K562 (cell line): ENCODE measurements at regions not wholly inside any gene's neighbourhood (a gene's known extent, or its start where the extent isn't known, plus 50 kb on each side); places are given as distances from the start of the nearest gene placed in this dataset.

Experiments used
- ATAC-seq: fragments of 200-7000 bp; cut with Tn5 transposase; 3 replicates; pipeline ENCODE4 v1.9.1; 2020; ENCODE audit warnings: moderate library complexity
- BruUV-seq: library from RNA; stranded (reverse); fragments of 400-500 nt; replicated peaks from 2 replicates; lab custom pipeline; 2021; lab: Mats Ljungman, UMichigan
- CTCF ChIA-PET: fragments of 300-600 bp; formaldehyde crosslinking; extraction: SDS; loops from one replicate; lab custom pipeline; 2021; ENCODE audit warnings: low intra/inter-chr PET ratio; lab: Yijun Ruan, JAX
- POLR2A ChIA-PET: fragments of 300-600, 350-650 bp; sonication (Branson Sonifier 250); formaldehyde crosslinking; extraction: SDS; loops from one replicate; lab custom pipeline; 2021; ENCODE audit warnings: antibody characterized with exemption, inconsistent platforms; lab: Yijun Ruan, JAX
- DNase-seq, 4 experiments: peaks; one replicate each; pipeline versions ENCODE4 v3.0.0 to v3.0.0-alpha.2; 2011 to 2018; ENCODE audit warnings: low spot score in 3 of 4, mixed read lengths in 3 of 4; ENCODE audit errors: extremely low read depth in 1 of 4
- FAIRE-seq: peaks from 2 replicates; lab custom pipeline; 2011; peaks lifted over from hg19 to GRCh38; lab: Jason Lieb, UNC
- H2AFZ ChIP-seq: 2 replicates; pipeline ENCODE4 v1.6.0; 2011; ENCODE audit warnings: low read depth, low read length, control low read depth, inconsistent platforms
- H3K27ac ChIP-seq: fragments of 200-600 bp; 3 replicates; pipeline ENCODE4 v1.8.0; 2011; ENCODE audit warnings: low read depth, mild to moderate bottlenecking, control low read depth, inconsistent platforms, low read length, moderate library complexity, mixed read lengths; ENCODE audit errors: extremely low read depth
- H3K27me3 ChIP-seq, 2 experiments: fragments of 300-600 bp in 1 of 2; 2 replicates in 1 of 2; 3 replicates in 1 of 2; pipeline versions ENCODE4 v1.6.0 to v1.8.0; 2011; ENCODE audit warnings: inconsistent platforms in 2 of 2, low read length in 2 of 2, mild to moderate bottlenecking in 1 of 2, mixed read lengths in 1 of 2, moderate library complexity in 1 of 2; ENCODE audit not compliant: control insufficient read depth in 2 of 2, insufficient read depth in 2 of 2
- H3K36me3 ChIP-seq: fragments of 300-600 bp; 3 replicates; pipeline ENCODE4 v1.8.0; 2011; ENCODE audit warnings: mild to moderate bottlenecking, low read length, inconsistent platforms; ENCODE audit not compliant: control insufficient read depth, insufficient read depth
- H3K4me1 ChIP-seq, 2 experiments: fragments of 200-600 bp in 1 of 2; replicated peaks in 1 of 2; 2 replicates in 1 of 2; 3 replicates in 1 of 2; pipeline versions ENCODE4 v1.5.1 to v1.8.0; 2011; ENCODE audit warnings: inconsistent platforms in 2 of 2, low read length in 2 of 2, mild to moderate bottlenecking in 1 of 2, mixed read lengths in 1 of 2, moderate library complexity in 1 of 2; ENCODE audit not compliant: control insufficient read depth in 2 of 2, insufficient read depth in 2 of 2
- H3K4me2 ChIP-seq: 2 replicates; pipeline ENCODE4 v1.6.1; 2011; ENCODE audit warnings: low read length, control low read depth, inconsistent platforms, mixed read lengths; ENCODE audit not compliant: insufficient read depth
- H3K4me3 ChIP-seq: fragments of 200-600 bp; sonication (generic), shearing (Covaris generic); 2 replicates; pipeline ENCODE4 v1.5.1; 2016; ENCODE audit warnings: control low read depth, inconsistent platforms
- H3K79me2 ChIP-seq: fragments of 200-600 bp; 3 replicates; pipeline ENCODE4 v1.8.0; 2011; ENCODE audit warnings: low read length, inconsistent platforms; ENCODE audit not compliant: control insufficient read depth, insufficient read depth
- H3K9ac ChIP-seq, 2 experiments: 2 replicates each; pipeline versions ENCODE4 v1.6.0 to v1.6.1; 2011; ENCODE audit warnings: low read depth in 2 of 2, low read length in 2 of 2, control low read depth in 1 of 2, inconsistent platforms in 1 of 2, mild to moderate bottlenecking in 1 of 2, mixed read lengths in 1 of 2; ENCODE audit not compliant: insufficient read depth in 1 of 2
- H3K9me1 ChIP-seq: one replicate; pipeline ENCODE4 v1.6.0; 2011; ENCODE audit warnings: inconsistent platforms, mild to moderate bottlenecking, low read length, moderate library complexity; ENCODE audit not compliant: control insufficient read depth, insufficient read depth
- H3K9me3 ChIP-seq: replicated peaks from 2 replicates; pipeline ENCODE4 v1.5.1; 2011; ENCODE audit warnings: low read depth, low read length, inconsistent platforms; ENCODE audit not compliant: control insufficient read depth, insufficient read depth
- H4K20me1 ChIP-seq: replicated peaks from 2 replicates; pipeline ENCODE4 v1.6.1; 2011; ENCODE audit warnings: low read length, inconsistent platforms, mixed read lengths; ENCODE audit not compliant: control insufficient read depth, insufficient read depth
- EP300 ChIP-seq: IDR thresholded peaks from 2 replicates; pipeline ENCODE4 v1.6.1; 2012; ENCODE audit warnings: low read length, improper control_type of control experiment
- in situ Hi-C: fragments of 300-500 bp; cut with MboI; formaldehyde crosslinking; loops from 4 replicates; pipeline ENCODE4 v1.15.0; 2018; ENCODE audit warnings: inconsistent platforms, mixed read lengths
- intact Hi-C: fragments of 100-400 bp; cut with micrococcal nuclease; formaldehyde crosslinking; loops from 2 replicates; pipeline ENCODE4 v1.14.2; 2022
- TF ChIP-seq, protein P1 (sequence below): fragments of 250-450 bp; sonication (Bioruptor Pico); IDR thresholded peaks from 2 replicates; pipeline ENCODE4 v1.4.0; 2020; ENCODE audit warnings: borderline replicate concordance
- TF ChIP-seq, protein P2 (sequence below), 3 experiments: fragments of 200-800 bp in 1 of 3; sonication (Bioruptor generic) in 1 of 3; sonication (generic) in 1 of 3; formaldehyde crosslinking in 1 of 3; IDR thresholded peaks; 2 replicates each; pipeline versions ENCODE4 v1.6.1 to v1.8.0; 2016 to 2022; ENCODE audit warnings: mild to moderate bottlenecking in 2 of 3, missing compliant biosample characterization in 2 of 3, missing genetic modification characterization in 2 of 3, missing genetic modification reagents in 1 of 3
- TF ChIP-seq, protein P3 (sequence below): fragments of 250-450 bp; sonication (Bioruptor Pico); IDR thresholded peaks from 2 replicates; pipeline ENCODE4 v1.4.0; 2020
- TF ChIP-seq, protein P4 (sequence below): fragments of 200-800 bp; sonication (Bioruptor generic); IDR thresholded peaks from 2 replicates; pipeline ENCODE4 v1.6.1; 2016; ENCODE audit warnings: missing genetic modification characterization, missing compliant biosample characterization

DNA sequence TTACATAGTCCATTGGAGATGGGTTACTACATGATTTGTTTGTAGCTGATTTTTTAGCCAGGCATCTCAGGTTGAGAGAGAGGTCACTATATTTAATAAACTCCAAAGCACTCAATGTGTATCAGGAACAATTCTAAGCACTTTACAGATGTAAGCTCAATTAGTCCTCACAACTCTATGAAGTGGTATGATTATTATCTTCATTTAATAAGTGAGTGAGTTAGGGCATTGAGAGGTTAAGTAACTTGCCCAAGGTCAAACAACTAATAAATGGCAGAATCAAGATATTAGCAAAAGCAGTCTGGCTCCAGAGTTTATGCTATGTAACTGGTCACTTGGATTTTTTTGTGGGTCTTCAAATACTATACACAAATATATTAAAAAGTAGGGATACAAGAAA is 56.3 kb upstream of the ABI3BP start:
- no peak overlapping the region for H2AFZ ChIP-seq
- FAIRE-seq (no peak), DNase-seq (no peak), ATAC-seq (no peak)
- H3K4me2 ChIP-seq = no peak overlapping the region
- H3K9me1 ChIP-seq = no peaks in the 10 kb centered on the region
- BruUV-seq = no TSS peak
- ChIA-PET POLR2A (interaction anchor here (0.6 to 0.8 kb wide), 2 partner anchors 42 to 590 kb away, joined by 3 read pairs; no protein-coding TSS in a partner anchor), CTCF (no interaction called here)
- no peaks in the 10 kb centered on the region for H3K79me2 ChIP-seq
- H3K4me1 ChIP-seq = no peaks in the 10 kb centered on the region
- in situ Hi-C loops (no loop called here), intact Hi-C loops (no loop called here)
- no peaks in the 10 kb centered on the region for H3K9me3 ChIP-seq
- H3K4me3 ChIP-seq = no peak overlapping the region
- no peaks in the 10 kb centered on the region for H3K36me3 ChIP-seq
- H4K20me1 ChIP-seq = no peaks in the 10 kb centered on the region
- no peak overlapping the region for H3K27ac ChIP-seq
- H3K9ac ChIP-seq = no peak overlapping the region
- no peaks in the 10 kb centered on the region; a peak in 1 of 5 replicates for H3K27me3 ChIP-seq
- no peak for TF ChIP-seq EP300
- TF ChIP-seq, protein P1, sequence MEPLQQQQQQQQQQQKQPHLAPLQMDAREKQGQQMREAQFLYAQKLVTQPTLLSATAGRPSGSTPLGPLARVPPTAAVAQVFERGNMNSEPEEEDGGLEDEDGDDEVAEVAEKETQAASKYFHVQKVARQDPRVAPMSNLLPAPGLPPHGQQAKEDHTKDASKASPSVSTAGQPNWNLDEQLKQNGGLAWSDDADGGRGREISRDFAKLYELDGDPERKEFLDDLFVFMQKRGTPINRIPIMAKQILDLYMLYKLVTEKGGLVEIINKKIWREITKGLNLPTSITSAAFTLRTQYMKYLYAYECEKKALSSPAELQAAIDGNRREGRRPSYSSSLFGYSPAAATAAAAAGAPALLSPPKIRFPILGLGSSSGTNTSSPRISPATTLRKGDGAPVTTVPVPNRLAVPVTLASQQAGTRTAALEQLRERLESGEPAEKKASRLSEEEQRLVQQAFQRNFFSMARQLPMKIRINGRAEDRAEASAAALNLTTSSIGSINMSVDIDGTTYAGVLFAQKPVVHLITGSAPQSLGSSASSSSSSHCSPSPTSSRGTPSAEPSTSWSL = no peak
- TF ChIP-seq, protein P2, sequence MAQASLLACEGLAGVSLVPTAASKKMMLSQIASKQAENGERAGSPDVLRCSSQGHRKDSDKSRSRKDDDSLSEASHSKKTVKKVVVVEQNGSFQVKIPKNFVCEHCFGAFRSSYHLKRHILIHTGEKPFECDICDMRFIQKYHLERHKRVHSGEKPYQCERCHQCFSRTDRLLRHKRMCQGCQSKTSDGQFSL (CRISPR knock-in tag; IDR thresholded peaks at IDR 0.05) = no peak
- TF ChIP-seq, protein P2 (tag; IDR thresholded peaks at IDR 0.05) = no peak
- TF ChIP-seq, protein P3, sequence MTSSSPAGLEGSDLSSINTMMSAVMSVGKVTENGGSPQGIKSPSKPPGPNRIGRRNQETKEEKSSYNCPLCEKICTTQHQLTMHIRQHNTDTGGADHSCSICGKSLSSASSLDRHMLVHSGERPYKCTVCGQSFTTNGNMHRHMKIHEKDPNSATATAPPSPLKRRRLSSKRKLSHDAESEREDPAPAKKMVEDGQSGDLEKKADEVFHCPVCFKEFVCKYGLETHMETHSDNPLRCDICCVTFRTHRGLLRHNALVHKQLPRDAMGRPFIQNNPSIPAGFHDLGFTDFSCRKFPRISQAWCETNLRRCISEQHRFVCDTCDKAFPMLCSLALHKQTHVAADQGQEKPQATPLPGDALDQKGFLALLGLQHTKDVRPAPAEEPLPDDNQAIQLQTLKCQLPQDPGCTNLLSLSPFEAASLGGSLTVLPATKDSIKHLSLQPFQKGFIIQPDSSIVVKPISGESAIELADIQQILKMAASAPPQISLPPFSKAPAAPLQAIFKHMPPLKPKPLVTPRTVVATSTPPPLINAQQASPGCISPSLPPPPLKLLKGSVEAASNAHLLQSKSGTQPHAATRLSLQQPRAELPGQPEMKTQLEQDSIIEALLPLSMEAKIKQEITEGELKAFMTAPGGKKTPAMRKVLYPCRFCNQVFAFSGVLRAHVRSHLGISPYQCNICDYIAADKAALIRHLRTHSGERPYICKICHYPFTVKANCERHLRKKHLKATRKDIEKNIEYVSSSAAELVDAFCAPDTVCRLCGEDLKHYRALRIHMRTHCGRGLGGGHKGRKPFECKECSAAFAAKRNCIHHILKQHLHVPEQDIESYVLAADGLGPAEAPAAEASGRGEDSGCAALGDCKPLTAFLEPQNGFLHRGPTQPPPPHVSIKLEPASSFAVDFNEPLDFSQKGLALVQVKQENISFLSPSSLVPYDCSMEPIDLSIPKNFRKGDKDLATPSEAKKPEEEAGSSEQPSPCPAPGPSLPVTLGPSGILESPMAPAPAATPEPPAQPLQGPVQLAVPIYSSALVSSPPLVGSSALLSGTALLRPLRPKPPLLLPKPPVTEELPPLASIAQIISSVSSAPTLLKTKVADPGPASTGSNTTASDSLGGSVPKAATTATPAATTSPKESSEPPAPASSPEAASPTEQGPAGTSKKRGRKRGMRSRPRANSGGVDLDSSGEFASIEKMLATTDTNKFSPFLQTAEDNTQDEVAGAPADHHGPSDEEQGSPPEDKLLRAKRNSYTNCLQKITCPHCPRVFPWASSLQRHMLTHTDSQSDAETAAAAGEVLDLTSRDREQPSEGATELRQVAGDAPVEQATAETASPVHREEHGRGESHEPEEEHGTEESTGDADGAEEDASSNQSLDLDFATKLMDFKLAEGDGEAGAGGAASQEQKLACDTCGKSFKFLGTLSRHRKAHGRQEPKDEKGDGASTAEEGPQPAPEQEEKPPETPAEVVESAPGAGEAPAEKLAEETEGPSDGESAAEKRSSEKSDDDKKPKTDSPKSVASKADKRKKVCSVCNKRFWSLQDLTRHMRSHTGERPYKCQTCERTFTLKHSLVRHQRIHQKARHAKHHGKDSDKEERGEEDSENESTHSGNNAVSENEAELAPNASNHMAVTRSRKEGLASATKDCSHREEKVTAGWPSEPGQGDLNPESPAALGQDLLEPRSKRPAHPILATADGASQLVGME = no peak
- TF ChIP-seq, protein P4, sequence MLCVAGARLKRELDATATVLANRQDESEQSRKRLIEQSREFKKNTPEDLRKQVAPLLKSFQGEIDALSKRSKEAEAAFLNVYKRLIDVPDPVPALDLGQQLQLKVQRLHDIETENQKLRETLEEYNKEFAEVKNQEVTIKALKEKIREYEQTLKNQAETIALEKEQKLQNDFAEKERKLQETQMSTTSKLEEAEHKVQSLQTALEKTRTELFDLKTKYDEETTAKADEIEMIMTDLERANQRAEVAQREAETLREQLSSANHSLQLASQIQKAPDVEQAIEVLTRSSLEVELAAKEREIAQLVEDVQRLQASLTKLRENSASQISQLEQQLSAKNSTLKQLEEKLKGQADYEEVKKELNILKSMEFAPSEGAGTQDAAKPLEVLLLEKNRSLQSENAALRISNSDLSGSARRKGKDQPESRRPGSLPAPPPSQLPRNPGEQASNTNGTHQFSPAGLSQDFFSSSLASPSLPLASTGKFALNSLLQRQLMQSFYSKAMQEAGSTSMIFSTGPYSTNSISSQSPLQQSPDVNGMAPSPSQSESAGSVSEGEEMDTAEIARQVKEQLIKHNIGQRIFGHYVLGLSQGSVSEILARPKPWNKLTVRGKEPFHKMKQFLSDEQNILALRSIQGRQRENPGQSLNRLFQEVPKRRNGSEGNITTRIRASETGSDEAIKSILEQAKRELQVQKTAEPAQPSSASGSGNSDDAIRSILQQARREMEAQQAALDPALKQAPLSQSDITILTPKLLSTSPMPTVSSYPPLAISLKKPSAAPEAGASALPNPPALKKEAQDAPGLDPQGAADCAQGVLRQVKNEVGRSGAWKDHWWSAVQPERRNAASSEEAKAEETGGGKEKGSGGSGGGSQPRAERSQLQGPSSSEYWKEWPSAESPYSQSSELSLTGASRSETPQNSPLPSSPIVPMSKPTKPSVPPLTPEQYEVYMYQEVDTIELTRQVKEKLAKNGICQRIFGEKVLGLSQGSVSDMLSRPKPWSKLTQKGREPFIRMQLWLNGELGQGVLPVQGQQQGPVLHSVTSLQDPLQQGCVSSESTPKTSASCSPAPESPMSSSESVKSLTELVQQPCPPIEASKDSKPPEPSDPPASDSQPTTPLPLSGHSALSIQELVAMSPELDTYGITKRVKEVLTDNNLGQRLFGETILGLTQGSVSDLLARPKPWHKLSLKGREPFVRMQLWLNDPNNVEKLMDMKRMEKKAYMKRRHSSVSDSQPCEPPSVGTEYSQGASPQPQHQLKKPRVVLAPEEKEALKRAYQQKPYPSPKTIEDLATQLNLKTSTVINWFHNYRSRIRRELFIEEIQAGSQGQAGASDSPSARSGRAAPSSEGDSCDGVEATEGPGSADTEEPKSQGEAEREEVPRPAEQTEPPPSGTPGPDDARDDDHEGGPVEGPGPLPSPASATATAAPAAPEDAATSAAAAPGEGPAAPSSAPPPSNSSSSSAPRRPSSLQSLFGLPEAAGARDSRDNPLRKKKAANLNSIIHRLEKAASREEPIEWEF (CRISPR knock-in tag) = no peak
